HG02970 (cell line): ENCODE measurements at regions not wholly inside any gene's neighbourhood (a gene's known extent, or its start where the extent isn't known, plus 50 kb on each side); places are given as distances from the start of the nearest gene placed in this dataset.
"Not testable (repeated sequence)": the region's sequence is repeated elsewhere in the genome, so short reads cannot be mapped to it uniquely, and the experiment has no call there.

Source experiments
- ATAC-seq: cut with Tn5 transposase; IDR thresholded peaks from one replicate; pipeline ENCODE4 v1.9.1; 2021; ENCODE audit warnings: mild to moderate bottlenecking, moderate library complexity, moderate number of reproducible peaks; ENCODE audit not compliant: unreplicated experiment, low FRiP score

DNA sequence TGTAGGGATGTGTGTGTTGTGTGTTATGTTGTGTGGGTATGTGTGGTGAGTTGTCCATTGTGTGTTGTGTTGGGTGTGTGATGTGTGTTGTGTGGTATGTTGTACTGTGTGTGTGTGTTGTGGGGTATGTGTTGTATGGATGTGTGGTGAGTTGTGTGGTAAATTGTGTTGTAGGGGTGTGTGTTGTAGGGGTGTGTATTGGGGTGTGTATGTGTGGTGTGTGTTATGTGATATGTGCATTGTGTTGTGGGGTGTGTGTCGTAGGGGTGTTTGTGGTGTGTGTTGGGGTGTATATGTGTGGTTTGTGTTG is 97.8 kb upstream of the PODXL start:
- no peak for ATAC-seq

DNA sequence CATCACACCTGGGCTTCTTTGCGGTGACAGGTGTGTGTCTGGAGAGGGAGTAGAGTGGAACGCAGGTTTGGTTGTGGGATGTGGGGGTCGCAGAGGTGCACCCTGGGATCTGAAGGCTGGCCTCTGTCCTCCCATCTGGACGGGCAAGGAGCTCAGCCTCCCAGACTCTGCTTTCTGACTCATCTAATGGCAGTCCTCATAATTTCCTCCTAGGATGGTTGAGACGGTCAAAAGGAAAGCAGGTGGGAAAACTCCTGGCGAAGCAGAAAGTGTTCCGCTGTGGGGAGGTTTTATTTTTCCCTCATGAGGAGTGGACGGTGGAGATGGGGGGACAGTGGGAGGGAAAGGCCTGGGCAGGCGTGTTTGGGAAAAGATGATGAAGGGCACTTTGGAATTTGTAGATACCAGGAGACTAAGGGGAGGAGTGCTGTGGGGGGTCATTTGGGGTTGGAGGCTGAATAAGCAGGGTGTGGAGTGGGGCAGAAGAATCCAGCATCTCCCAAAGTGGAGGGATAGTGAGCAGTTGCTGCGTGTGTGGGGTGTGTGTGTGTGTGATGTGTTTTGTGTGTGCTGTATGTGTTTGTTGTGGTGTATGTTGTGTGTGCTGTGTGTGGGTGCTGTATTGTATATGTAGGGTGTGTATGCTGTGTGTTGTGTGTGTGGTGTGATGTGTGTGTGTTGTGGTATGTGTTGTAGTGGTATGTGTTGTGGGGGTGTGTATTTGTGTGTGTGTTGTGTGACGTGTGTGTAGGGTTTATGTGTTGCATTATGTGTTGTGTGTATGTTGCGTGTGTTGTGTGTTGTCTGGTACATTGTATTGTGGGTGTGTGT is 97.2 kb upstream of the PODXL start:
- no peak for ATAC-seq

DNA sequence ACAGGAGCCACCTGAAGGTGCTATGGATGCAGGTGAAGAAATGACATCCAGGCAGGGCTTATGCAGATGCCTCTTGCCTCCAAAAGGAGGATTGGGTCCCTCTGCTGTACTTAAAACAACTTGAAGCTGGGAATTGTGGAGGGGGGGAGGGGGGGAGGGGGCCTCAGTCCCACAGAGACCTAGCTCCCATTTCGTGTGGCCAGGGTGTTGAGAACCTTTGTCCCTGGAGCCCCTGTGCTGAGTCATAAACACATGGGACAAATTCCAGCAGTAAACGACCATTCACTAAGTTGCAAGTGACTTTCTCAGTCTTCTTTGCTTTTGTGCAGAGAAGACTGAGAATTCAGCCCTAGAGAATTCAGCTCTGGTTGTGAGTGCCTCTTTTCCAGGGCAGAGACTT is 96.5 kb upstream of the PODXL start:
- ATAC-seq: no peak

DNA sequence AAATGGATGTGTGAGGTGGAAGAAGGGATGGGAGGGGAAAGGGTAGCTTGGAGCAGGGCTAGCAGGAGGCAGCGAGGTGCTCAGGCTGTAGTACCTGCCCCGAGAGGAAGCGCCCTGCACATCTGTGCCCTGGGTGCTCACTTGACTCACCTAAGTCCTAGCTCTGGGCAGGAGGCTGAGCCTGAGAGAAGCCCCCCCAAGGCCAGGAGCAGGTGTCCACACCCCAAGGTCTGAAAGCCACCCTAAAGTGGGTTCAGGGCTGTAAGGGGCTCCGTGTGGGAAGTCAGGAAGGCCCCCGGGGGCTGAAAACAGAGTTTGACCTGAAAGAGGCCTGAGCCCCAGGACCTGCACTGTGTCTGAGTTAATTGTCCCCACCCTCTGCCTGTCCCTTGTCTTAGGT is 95.8 kb upstream of the PODXL start:
- ATAC-seq: no peak

DNA sequence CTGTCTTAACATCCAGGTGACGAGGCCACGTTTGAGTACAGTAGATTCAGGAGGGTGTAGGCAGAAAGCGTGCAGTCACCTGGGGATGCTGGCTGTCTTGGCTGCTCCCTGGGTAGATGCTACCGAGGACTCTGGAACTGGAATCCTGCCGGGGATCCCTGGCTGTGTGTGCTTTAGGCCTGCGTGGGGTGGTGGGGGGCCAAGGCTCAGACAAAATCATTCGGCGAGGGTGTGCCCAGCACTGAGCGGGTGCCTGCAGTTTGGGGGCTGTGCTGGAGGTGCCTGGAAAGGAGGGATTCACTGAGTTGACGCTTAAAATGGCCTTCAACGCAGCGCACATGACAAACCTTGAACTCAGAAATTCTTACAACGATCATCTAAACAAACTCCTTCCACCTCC is 93.5 kb upstream of the PODXL start:
- ATAC-seq: no peak

DNA sequence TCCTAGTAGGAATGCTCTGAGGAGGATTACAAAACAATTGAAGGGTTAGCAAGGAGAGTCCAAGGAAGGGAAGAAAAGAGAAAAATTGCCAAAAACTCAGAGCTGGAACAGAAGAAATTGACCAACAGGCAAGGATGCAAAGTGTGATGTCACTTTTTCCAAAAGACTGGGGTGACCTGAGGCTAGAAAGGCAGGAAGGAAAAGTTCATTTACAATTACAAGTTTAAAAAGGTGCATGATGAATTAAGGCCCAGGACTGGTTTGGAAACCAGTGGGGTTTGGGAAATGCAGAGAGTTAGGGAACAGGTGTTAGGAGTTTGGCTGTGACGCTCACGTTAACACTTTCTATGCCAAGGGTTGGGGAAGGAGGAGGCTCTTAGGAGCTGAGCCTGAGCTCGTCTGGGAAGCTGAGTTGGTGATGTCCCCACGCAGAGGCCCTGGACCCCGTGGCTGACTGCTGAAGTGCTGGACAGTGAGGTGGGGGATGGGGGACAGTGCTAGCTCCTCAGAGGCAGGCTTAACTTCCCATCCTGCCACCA is 92.6 kb upstream of the PODXL start:
- ATAC-seq: no peak

DNA sequence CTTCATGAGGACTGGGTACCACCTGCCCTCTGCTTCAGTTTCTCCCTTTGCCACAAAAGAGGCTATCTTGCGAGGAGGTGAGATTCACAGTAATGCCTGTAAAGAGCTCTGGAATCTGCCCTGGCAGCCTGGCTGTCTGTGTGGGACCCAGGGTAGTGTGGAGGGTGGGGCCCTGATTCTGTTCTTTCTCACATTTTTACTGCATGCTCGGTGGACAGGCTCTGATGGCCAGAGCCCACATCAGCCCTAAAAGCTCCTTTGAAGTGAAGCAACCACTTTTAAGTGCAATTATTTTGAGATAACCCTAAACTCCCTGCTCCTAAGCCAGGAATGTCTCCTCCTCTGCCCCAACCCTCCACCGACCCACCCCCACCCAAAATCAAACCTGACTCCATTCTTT is 92.1 kb upstream of the PODXL start:
- no peak for ATAC-seq

DNA sequence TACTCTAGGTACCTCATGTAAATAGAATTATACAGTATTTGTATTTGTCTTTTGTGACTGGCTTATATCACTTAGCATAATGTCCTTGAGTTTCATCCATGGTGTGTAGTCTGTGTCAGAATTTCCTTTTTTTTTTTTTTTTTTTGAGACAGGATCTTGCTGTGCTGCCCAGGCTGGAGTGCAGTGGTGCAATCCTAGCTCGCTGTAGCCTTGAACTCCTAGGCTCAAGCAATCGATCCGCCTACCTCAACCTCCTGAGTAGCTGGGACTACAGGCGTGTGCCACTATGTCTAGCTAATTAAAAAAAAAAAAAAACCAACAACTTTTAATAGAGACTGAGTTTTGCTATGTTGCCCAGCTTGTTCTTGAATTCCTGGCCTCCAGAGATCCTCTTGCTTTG is 89.8 kb upstream of the PODXL start:
- ATAC-seq: no peak

DNA sequence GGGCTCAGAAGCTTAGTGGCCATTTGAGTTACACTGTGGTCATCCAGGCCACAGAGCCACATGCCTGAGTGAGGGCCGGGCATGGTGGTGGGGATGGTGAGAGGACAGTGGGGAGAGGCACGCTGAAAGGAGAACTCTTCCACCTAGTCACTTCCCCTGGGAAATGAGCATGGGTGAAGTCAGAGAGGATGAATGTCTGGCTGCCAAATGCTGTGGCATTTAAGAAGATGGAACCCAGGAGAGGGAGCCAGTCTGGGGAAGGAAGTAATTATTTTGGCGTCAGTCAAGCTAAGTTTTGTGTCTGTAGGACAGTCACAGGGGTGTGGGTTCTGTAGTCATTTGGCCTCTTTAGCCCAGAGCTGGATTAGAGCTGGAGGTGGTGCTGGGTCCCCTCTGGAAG is 86.0 kb upstream of the PODXL start:
- no peak for ATAC-seq

DNA sequence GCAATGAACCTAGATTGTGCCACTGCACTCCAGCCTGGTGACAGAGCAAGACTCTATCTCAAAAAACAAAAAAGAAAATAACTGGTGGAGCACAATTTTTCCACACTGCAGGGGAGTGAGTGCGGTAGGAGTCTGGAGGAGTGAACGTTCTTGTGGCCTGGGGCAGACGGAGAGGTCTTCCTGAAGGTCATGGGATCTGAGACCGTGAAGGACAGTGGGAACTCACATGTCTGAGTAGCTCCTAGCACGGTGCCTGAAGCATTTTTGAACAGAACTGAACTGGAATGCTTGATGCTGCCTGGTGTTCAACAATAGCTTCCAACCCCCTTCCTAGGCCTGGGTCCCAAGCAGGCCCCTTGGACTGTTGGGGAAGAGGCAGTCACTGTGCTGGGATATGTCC is 84.3 kb upstream of the PODXL start:
- ATAC-seq: no peak

DNA sequence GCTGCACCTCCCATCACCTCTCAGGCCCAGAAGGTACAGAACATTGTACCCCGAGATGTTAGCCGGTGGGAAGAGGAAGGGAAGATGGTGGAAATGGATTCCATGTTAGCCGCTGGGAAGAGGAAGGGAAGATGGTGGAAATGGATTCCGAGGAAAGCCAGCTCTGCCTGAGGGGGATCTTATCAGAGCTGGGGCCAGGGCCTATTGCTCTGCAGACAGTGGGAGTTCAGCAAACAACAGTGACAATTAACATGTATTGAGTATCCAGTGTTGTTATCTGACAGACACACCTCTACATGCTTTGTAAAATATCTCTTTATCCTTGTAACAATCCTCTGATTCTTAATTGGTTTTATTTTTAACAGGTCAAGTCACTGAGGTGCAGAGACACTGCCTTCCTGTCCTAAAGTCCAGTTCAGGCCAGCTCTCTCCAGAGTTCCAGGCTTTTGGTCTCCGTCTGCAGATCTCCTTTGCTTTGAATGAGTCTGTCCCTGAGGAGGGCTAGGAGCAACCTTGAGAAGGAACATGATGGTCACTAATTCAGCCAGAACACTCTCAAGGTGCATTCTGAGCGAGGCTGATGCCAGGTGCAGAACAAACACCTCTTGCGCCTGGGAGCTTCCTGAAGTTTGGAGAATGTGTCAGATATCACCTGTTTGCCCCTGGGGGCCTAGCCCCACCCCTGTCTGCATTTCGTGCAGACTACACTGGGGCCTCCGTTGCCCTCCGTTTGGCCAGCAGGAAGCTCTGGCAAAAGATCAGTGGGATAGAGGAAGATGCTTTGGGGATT is 82.4 kb upstream of the PODXL start:
- no peak for ATAC-seq

DNA sequence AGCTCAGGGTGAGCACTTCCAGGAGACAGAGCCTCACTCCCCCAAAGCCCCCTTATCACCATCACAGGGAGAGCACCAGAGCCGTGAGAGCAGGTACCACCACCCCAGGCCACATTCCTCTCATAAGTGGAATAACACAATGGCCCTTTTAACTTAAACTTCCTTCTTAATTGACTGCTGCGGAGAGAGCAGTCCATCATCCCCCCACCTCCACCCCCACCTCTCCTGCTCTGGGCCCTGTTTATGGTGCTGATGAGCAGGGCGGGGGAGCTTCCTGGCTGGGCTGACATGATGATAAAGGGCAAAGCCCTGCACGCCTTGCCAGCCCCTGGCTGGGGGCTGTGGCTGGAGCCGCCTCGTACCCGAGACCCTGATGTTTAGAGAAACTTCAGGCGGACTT is 81.4 kb upstream of the PODXL start:
- ATAC-seq: no peak

DNA sequence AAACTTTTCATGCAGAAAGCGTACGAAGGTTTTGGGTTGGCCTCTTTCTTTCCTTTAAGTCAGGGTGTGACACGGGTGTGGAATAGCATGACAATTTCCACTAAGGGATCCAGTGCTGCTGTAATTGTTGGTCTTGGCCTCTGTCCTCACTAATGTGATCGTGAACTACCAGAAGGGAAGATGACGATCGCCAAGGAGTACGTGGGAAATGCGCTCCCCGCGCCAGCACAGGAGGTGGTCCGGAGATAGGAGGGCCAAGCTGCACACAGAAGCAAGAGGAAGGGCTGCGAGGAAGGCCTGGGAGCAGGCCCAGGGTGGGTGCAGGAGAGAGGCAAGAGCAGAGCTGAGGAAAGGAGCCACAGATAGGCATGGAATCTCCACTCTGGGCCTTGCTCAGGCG is 79.7 kb upstream of the PODXL start:
- no peak for ATAC-seq

DNA sequence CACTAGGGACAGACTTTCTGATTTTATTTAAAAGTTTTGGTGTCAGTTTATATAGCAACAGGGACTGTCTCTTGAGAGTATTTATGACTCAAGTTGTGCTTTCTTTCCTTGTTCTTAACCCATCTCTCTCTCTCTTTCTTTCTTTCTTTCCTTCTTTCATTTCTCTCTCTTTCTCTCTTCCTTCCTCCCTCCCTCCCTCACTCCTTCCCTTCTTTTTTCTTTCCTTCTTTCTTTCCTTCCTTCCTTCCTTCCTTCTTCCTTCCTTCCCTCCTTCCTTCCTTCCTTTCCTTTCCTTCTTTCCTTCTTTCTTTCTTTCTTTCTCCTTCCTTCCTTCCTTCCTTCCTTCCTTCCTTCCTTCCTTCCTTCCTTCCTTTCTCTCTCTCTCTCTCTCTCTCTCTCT is 77.8 kb upstream of the PODXL start:
- not testable (repeated sequence) for ATAC-seq

DNA sequence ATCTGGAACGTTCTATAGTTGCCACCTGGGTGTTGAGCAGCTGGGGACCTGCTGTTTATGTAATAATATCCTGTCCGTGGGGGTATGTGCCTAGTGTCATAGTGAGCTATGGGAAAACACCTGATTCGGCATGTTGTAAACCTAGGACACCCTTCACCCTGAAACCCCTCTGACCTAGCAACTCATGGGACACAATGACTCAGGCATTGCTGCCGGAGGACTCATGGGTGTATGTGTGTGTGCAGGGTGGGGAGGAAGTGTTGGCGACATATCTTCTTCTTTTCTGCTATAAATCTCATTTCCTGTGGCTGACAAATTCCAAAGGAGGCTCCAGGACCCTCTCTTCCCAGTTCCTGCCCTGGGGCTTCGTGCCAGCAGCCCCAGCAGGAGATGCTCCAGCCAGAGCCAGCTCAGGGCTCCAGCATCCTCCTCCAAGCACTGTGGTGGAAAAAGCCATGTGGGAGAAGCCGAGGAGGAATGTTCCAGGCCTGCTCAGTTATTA is 77.0 kb upstream of the PODXL start:
- ATAC-seq: no peak

DNA sequence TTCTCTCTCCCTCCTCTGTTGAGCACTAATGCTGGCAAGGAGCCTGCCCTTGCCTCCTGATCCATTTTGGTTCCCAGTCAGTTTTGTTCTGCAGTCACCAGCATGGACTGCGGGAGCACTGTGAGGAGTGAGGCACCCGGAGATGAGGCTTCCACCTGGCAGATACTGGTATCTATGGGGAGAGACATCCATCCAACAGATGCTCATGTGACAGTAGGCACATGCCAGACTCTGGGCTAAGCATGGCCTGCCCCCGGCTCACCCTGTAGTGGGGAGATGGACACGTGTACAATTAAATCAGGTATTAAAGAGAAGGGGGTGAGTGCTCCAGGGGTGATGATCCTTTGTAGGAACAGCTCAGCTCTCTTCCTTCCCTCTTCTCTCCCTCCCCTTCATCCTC is 74.0 kb upstream of the PODXL start:
- ATAC-seq: no peak

DNA sequence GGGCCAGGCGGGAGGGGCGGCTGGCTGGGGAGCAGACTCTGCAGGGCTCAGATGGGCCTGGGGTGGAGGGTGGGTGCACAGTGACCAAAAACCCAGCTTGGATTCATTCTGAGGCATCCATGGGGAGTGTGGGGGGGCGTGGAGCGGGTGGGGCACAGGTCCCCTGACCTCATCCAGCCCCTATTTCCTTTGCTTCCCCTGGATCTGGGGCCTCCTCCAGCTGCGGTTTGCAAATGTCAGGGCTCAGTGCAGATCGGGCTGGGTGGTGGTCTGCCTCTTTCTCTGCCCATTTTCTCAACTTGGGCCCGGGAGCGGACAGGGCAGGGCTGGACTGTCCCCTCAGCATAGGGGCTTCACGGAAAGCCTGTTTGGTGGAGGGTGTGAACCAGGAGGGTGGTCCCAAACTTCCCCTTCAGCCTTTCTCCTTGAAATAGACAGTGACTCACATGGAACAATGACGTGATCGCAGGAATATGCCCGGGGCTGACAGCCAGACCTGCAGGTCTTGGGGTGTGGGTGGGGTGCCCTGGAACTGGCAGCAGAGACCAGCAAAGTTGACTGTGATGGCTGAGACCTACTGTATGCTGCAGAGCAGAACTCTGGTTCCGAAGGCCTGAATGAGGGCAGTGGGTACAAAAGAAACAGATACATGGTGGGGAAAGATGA is 72.9 kb upstream of the PODXL start:
- no peak for ATAC-seq

DNA sequence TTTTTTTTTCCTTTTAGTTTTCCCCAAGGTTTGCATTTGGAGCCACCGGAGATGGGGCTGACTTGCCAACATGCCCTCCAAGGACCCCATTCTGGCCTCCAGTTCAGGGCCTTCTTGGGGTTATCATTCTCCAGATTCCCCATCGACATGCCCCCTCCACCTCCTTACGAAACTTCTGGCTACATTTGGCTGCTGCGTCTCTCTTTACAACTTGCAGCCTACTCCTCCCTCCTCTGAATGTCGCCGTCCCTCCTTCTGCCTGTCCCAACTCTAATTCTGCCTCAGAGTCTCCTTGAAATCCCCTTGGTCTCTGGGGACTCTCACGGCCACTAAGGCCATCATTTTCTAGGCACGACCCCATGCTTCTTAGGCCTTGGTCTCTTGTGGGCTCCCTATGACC is 72.2 kb upstream of the PODXL start:
- ATAC-seq: no peak

DNA sequence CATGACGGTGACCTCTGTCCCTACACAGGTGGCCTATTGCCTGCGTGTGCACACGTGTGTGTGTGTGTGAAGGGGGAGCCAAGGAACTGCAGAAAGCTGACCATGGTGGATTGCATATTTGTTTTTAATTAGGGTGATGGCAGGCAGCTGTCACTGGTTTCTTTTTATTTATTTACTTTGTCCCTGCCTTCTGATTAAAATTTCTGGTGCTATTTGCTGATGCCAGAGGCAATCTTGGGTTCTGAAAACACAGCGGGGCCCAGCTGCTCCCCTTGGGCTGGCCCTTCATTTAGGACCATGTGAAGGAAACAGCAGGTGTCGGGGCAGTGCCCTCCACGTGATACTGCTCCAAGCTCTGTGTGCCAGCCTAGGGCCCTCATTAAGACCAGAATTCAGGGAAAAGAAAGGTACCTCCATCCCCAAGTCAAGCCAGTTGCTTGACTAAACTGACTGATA is 71.3 kb upstream of the PODXL start:
- ATAC-seq: no peak

DNA sequence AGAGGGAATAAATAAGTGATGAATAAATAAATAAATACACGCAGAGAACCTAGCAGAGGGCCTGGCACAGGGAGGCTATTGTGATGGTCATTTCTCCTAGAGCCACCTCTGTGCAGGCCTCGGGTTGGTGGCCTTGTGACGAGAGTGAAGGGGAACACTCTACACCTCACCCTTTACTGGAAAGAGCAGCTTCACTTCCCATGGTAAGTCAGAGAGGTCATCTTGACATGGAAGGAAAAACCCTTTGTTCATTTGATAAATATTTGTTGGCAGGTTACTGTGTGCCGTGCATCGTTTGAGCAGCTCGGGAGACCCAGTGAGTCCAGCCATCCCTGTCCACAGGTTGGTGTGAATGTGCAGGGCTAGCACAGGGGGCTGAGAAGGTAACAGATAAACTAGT is 70.2 kb upstream of the PODXL start:
- no peak for ATAC-seq

DNA sequence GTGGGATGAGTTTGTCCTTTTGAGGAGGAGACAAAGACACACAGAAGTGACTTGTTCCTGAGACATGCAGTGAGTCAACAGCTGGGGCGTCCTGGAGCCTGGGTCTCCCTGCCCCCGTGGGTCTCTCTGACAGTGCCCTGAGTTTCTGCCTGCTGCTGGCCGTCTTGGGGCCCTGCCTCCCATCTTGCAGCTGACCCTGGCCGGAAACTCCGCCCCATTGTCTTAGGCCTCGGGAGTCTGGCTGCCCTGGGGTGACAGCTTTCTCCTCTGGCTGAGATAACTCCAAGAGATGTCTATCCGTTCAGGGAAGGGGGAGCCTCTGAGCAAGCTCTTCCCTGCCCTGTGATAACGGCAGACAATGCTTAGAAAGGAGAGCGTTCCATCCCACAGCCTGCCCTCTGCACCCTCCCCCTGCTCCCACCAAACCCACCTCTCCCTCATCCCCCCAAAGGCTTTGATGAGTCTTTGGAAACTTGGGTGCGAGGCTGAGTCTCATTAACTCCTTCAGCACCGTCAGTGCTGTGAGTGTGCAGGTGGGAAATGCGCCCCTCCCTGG is 69.5 kb upstream of the PODXL start:
- ATAC-seq: no peak
